WTC11 (cell line): ENCODE measurements at regions not wholly inside any gene's neighbourhood (a gene's known extent, or its start where the extent isn't known, plus 50 kb on each side); places are given as distances from the start of the nearest gene placed in this dataset.

Experiments
- ATAC-seq: fragments of 200-7000 bp; cut with Tn5 transposase; 2 replicates; pipeline ENCODE4 v1.10.0; 2021; ENCODE audit warnings: mild to moderate bottlenecking, moderate library complexity
- CTCF ChIA-PET: fragments of 300-600 bp; sonication (Branson Sonifier 250); formaldehyde crosslinking; loops from one replicate; lab custom pipeline; 2021; ENCODE audit warnings: antibody characterized with exemption; lab: Charles Lee
- POLR2A ChIA-PET: fragments of 350-600 bp; sonication (Branson Sonifier 250); formaldehyde crosslinking; loops from one replicate; lab custom pipeline; 2021; ENCODE audit warnings: antibody characterized with exemption; lab: Charles Lee
- DNase-seq: peaks from one replicate; pipeline ENCODE4 v3.0.0; 2021; ENCODE audit warnings: low spot score
- H3K27ac Mint-ChIP-seq: 2 replicates; pipeline ENCODE4 v1.8.0; 2021; ENCODE audit warnings: mixed read lengths
- H3K27me3 Mint-ChIP-seq: 2 replicates; pipeline ENCODE4 v1.8.0; 2021; ENCODE audit warnings: low read depth, mild to moderate bottlenecking, moderate library complexity, mixed read lengths
- H3K36me3 Mint-ChIP-seq: 2 replicates; pipeline ENCODE4 v1.8.0; 2021; ENCODE audit warnings: mixed read lengths
- H3K4me1 Mint-ChIP-seq: 2 replicates; pipeline ENCODE4 v1.8.0; 2022; ENCODE audit warnings: mixed read lengths
- H3K4me3 Mint-ChIP-seq: 2 replicates; pipeline ENCODE4 v1.8.0; 2021; ENCODE audit warnings: mild to moderate bottlenecking, moderate library complexity, mixed read lengths
- H3K9me3 Mint-ChIP-seq: 2 replicates; pipeline ENCODE4 v1.8.0; 2021; ENCODE audit warnings: mixed read lengths
- ATF1 ChIP-seq: sonication (generic); formaldehyde crosslinking; IDR thresholded peaks from 2 replicates; pipeline ENCODE4 v1.8.1; 2023; ENCODE audit warnings: mild to moderate bottlenecking, moderate library complexity, missing genetic modification reagents
- CBFB ChIP-seq: sonication (generic); formaldehyde crosslinking; IDR thresholded peaks from 2 replicates; pipeline ENCODE4 v1.8.1; 2022; ENCODE audit warnings: mild to moderate bottlenecking, low read depth, missing genetic modification reagents
- GTF2I ChIP-seq: fragments of 250-450 bp; sonication (Bioruptor Pico); conservative IDR thresholded peaks from 2 replicates; pipeline ENCODE4 v1.4.0; 2021; ENCODE audit warnings: mild to moderate bottlenecking
- KAT7 ChIP-seq: sonication (generic); formaldehyde crosslinking; IDR thresholded peaks from 2 replicates; pipeline ENCODE4 v1.8.1; 2023; ENCODE audit warnings: missing genetic modification reagents, mild to moderate bottlenecking, borderline replicate concordance
- MXD4 ChIP-seq: fragments of 250-450 bp; sonication (Bioruptor Pico); IDR thresholded peaks from 2 replicates; pipeline ENCODE4 v1.8.0; 2021; ENCODE audit warnings: mild to moderate bottlenecking, moderate library complexity, borderline replicate concordance
- NFATC4 ChIP-seq: fragments of 250-450 bp; sonication (Bioruptor Pico); IDR thresholded peaks from 2 replicates; pipeline ENCODE4 v1.9.0; 2021; ENCODE audit warnings: mild to moderate bottlenecking
- NFE2L1 ChIP-seq: sonication (generic); formaldehyde crosslinking; IDR thresholded peaks from 2 replicates; pipeline ENCODE4 v1.8.1; 2023; ENCODE audit warnings: missing genetic modification reagents
- NR1H2 ChIP-seq: sonication (generic); formaldehyde crosslinking; IDR thresholded peaks from 2 replicates; pipeline ENCODE4 v1.9.0; 2021; ENCODE audit warnings: mild to moderate bottlenecking, moderate library complexity, missing genetic modification reagents
- PRRX2 ChIP-seq: fragments of 250-450 bp; sonication (Bioruptor Pico); IDR thresholded peaks from 2 replicates; pipeline ENCODE4 v1.8.0; 2021; ENCODE audit warnings: mild to moderate bottlenecking
- TP53 ChIP-seq: sonication (generic); formaldehyde crosslinking; IDR thresholded peaks from 2 replicates; pipeline ENCODE4 v1.8.1; 2023; ENCODE audit warnings: mild to moderate bottlenecking, missing genetic modification reagents
- ZNF263 ChIP-seq: sonication (generic); formaldehyde crosslinking; IDR thresholded peaks from 2 replicates; pipeline ENCODE4 v1.8.1; 2022; ENCODE audit warnings: low read depth, mild to moderate bottlenecking, moderate library complexity, missing genetic modification reagents
- TF ChIP-seq, protein P1 (sequence below): sonication (generic); formaldehyde crosslinking; conservative IDR thresholded peaks from 2 replicates; pipeline ENCODE4 v1.8.1; 2023; ENCODE audit warnings: mild to moderate bottlenecking, low read depth, missing genetic modification reagents, moderate library complexity
- TF ChIP-seq, protein P2 (sequence below): sonication (generic); formaldehyde crosslinking; IDR thresholded peaks from 2 replicates; pipeline ENCODE4 v1.8.0; 2023; ENCODE audit warnings: mild to moderate bottlenecking, missing genetic modification reagents
- TF ChIP-seq, protein P3 (sequence below): fragments of 250-450 bp; sonication (Bioruptor Pico); IDR thresholded peaks from 2 replicates; pipeline ENCODE4 v1.9.0; 2021; ENCODE audit warnings: mild to moderate bottlenecking, borderline replicate concordance
- TF ChIP-seq, protein P4 (sequence below): sonication (generic); formaldehyde crosslinking; IDR thresholded peaks from 2 replicates; pipeline ENCODE4 v1.8.1; 2023; ENCODE audit warnings: mild to moderate bottlenecking, moderate library complexity, missing genetic modification reagents
- TF ChIP-seq, protein P5 (sequence below): sonication (generic); formaldehyde crosslinking; IDR thresholded peaks from 2 replicates; pipeline ENCODE4 v1.8.1; 2023; ENCODE audit warnings: mild to moderate bottlenecking, missing genetic modification reagents, borderline replicate concordance
- TF ChIP-seq, protein P6 (sequence below): sonication (generic); formaldehyde crosslinking; IDR thresholded peaks from 2 replicates; pipeline ENCODE4 v1.8.0; 2022; ENCODE audit warnings: missing genetic modification reagents

DNA sequence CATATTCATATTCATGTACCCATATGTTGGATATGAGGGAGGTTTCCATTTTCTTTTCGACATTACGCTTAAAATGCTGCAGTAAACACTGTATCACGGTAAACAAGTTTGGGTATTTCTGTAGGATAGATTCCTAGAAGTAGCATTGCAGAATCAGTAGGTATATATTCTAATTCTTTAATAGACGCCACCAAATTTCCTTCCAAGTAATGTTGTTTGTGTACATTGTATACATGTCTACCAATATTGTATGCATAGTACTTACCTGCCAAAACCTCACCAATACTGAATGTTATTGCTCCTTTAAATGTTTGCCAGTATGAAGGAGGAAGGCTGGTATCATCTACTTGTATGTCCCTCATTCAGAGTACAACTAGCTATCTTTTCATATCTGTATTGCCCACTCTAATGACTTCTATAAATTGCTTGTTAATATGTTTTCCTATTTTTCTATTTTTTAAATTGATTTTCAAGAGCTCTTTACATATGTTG, 56.1 kb upstream of the ZNF536 start (continued):
- TF ChIP-seq, protein P1, sequence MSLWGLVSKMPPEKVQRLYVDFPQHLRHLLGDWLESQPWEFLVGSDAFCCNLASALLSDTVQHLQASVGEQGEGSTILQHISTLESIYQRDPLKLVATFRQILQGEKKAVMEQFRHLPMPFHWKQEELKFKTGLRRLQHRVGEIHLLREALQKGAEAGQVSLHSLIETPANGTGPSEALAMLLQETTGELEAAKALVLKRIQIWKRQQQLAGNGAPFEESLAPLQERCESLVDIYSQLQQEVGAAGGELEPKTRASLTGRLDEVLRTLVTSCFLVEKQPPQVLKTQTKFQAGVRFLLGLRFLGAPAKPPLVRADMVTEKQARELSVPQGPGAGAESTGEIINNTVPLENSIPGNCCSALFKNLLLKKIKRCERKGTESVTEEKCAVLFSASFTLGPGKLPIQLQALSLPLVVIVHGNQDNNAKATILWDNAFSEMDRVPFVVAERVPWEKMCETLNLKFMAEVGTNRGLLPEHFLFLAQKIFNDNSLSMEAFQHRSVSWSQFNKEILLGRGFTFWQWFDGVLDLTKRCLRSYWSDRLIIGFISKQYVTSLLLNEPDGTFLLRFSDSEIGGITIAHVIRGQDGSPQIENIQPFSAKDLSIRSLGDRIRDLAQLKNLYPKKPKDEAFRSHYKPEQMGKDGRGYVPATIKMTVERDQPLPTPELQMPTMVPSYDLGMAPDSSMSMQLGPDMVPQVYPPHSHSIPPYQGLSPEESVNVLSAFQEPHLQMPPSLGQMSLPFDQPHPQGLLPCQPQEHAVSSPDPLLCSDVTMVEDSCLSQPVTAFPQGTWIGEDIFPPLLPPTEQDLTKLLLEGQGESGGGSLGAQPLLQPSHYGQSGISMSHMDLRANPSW (CRISPR knock-in tag) = no peak
- TF ChIP-seq, protein P2, sequence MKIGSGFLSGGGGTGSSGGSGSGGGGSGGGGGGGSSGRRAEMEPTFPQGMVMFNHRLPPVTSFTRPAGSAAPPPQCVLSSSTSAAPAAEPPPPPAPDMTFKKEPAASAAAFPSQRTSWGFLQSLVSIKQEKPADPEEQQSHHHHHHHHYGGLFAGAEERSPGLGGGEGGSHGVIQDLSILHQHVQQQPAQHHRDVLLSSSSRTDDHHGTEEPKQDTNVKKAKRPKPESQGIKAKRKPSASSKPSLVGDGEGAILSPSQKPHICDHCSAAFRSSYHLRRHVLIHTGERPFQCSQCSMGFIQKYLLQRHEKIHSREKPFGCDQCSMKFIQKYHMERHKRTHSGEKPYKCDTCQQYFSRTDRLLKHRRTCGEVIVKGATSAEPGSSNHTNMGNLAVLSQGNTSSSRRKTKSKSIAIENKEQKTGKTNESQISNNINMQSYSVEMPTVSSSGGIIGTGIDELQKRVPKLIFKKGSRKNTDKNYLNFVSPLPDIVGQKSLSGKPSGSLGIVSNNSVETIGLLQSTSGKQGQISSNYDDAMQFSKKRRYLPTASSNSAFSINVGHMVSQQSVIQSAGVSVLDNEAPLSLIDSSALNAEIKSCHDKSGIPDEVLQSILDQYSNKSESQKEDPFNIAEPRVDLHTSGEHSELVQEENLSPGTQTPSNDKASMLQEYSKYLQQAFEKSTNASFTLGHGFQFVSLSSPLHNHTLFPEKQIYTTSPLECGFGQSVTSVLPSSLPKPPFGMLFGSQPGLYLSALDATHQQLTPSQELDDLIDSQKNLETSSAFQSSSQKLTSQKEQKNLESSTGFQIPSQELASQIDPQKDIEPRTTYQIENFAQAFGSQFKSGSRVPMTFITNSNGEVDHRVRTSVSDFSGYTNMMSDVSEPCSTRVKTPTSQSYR (CRISPR knock-in tag) = no peak

DNA sequence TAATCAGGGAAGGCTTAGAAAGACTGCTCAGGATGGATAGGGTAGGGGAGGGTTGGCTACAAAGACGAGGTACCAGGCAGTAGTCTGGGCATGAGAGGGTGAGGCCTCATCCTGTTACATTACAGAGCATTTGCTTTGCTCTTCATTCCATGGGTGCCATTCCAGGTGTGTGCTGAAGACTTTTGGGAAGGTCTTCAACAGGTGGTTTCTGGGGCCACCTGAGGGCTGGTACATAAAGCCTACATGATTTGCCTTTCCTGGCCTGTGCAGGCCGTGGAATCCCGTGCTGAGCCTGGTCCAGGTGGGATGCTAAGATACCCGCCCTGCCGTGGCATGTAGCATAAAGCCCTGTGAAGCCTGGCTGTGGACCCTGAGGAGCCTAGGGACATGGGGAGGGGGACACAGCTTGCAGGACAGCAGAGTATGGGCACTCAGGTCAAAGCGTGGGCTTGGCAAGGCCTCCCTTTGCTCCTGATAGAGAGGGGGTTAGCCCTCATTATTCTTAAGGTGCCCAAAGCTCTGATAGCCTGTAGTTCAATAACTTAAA, 55.6 kb upstream of the ZNF536 start:
- ATAC-seq (no peak), DNase-seq (no peak)
- TF ChIP-seq PRRX2 = no peak
- TF ChIP-seq KAT7 (CRISPR knock-in tag) = no peak
- TF ChIP-seq, protein P3, sequence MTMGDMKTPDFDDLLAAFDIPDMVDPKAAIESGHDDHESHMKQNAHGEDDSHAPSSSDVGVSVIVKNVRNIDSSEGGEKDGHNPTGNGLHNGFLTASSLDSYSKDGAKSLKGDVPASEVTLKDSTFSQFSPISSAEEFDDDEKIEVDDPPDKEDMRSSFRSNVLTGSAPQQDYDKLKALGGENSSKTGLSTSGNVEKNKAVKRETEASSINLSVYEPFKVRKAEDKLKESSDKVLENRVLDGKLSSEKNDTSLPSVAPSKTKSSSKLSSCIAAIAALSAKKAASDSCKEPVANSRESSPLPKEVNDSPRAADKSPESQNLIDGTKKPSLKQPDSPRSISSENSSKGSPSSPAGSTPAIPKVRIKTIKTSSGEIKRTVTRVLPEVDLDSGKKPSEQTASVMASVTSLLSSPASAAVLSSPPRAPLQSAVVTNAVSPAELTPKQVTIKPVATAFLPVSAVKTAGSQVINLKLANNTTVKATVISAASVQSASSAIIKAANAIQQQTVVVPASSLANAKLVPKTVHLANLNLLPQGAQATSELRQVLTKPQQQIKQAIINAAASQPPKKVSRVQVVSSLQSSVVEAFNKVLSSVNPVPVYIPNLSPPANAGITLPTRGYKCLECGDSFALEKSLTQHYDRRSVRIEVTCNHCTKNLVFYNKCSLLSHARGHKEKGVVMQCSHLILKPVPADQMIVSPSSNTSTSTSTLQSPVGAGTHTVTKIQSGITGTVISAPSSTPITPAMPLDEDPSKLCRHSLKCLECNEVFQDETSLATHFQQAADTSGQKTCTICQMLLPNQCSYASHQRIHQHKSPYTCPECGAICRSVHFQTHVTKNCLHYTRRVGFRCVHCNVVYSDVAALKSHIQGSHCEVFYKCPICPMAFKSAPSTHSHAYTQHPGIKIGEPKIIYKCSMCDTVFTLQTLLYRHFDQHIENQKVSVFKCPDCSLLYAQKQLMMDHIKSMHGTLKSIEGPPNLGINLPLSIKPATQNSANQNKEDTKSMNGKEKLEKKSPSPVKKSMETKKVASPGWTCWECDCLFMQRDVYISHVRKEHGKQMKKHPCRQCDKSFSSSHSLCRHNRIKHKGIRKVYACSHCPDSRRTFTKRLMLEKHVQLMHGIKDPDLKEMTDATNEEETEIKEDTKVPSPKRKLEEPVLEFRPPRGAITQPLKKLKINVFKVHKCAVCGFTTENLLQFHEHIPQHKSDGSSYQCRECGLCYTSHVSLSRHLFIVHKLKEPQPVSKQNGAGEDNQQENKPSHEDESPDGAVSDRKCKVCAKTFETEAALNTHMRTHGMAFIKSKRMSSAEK = no peak
- no peak for TF ChIP-seq NFATC4 (CRISPR knock-in tag)
- TF ChIP-seq NR1H2 (CRISPR knock-in tag) = no peak
- TF ChIP-seq, protein P4, sequence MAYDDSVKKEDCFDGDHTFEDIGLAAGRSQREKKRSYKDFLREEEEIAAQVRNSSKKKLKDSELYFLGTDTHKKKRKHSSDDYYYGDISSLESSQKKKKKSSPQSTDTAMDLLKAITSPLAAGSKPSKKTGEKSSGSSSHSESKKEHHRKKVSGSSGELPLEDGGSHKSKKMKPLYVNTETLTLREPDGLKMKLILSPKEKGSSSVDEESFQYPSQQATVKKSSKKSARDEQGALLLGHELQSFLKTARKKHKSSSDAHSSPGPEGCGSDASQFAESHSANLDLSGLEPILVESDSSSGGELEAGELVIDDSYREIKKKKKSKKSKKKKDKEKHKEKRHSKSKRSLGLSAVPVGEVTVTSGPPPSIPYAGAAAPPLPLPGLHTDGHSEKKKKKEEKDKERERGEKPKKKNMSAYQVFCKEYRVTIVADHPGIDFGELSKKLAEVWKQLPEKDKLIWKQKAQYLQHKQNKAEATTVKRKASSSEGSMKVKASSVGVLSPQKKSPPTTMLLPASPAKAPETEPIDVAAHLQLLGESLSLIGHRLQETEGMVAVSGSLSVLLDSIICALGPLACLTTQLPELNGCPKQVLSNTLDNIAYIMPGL (CRISPR knock-in tag) = no peak
- TF ChIP-seq MXD4 (CRISPR knock-in tag) = no peak
- TF ChIP-seq, protein P5, sequence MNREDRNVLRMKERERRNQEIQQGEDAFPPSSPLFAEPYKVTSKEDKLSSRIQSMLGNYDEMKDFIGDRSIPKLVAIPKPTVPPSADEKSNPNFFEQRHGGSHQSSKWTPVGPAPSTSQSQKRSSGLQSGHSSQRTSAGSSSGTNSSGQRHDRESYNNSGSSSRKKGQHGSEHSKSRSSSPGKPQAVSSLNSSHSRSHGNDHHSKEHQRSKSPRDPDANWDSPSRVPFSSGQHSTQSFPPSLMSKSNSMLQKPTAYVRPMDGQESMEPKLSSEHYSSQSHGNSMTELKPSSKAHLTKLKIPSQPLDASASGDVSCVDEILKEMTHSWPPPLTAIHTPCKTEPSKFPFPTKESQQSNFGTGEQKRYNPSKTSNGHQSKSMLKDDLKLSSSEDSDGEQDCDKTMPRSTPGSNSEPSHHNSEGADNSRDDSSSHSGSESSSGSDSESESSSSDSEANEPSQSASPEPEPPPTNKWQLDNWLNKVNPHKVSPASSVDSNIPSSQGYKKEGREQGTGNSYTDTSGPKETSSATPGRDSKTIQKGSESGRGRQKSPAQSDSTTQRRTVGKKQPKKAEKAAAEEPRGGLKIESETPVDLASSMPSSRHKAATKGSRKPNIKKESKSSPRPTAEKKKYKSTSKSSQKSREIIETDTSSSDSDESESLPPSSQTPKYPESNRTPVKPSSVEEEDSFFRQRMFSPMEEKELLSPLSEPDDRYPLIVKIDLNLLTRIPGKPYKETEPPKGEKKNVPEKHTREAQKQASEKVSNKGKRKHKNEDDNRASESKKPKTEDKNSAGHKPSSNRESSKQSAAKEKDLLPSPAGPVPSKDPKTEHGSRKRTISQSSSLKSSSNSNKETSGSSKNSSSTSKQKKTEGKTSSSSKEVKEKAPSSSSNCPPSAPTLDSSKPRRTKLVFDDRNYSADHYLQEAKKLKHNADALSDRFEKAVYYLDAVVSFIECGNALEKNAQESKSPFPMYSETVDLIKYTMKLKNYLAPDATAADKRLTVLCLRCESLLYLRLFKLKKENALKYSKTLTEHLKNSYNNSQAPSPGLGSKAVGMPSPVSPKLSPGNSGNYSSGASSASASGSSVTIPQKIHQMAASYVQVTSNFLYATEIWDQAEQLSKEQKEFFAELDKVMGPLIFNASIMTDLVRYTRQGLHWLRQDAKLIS (CRISPR knock-in tag) = no peak
- TF ChIP-seq GTF2I (CRISPR knock-in tag) = no peak
- no peak for TF ChIP-seq ATF1 (CRISPR knock-in tag)
- TF ChIP-seq NFE2L1 (CRISPR knock-in tag) = no peak
- TF ChIP-seq TP53 (CRISPR knock-in tag) = no peak
- TF ChIP-seq, protein P6, sequence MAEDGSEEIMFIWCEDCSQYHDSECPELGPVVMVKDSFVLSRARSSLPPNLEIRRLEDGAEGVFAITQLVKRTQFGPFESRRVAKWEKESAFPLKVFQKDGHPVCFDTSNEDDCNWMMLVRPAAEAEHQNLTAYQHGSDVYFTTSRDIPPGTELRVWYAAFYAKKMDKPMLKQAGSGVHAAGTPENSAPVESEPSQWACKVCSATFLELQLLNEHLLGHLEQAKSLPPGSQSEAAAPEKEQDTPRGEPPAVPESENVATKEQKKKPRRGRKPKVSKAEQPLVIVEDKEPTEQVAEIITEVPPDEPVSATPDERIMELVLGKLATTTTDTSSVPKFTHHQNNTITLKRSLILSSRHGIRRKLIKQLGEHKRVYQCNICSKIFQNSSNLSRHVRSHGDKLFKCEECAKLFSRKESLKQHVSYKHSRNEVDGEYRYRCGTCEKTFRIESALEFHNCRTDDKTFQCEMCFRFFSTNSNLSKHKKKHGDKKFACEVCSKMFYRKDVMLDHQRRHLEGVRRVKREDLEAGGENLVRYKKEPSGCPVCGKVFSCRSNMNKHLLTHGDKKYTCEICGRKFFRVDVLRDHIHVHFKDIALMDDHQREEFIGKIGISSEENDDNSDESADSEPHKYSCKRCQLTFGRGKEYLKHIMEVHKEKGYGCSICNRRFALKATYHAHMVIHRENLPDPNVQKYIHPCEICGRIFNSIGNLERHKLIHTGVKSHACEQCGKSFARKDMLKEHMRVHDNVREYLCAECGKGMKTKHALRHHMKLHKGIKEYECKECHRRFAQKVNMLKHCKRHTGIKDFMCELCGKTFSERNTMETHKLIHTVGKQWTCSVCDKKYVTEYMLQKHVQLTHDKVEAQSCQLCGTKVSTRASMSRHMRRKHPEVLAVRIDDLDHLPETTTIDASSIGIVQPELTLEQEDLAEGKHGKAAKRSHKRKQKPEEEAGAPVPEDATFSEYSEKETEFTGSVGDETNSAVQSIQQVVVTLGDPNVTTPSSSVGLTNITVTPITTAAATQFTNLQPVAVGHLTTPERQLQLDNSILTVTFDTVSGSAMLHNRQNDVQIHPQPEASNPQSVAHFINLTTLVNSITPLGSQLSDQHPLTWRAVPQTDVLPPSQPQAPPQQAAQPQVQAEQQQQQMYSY (CRISPR knock-in tag) = no peak
- no peak for TF ChIP-seq ZNF263 (CRISPR knock-in tag)
- TF ChIP-seq CBFB (CRISPR knock-in tag) = no peak

More for the DNA sequence above, 55.6 kb upstream of the ZNF536 start:
- Mint-ChIP-seq H3K27me3 (no peaks in the 10 kb centered on the region), H3K4me1 (peaks cover 10% of the 10 kb centered on the region), H3K36me3 (no peaks in the 10 kb centered on the region), H3K27ac (no peak overlapping the region), H3K4me3 (no peak overlapping the region), H3K9me3 (peaks cover 15% of the 10 kb centered on the region)
- ChIA-PET CTCF (no interaction called here), POLR2A (no interaction called here)
